NT2/D1 (cell line): ENCODE measurements at regions not wholly inside any gene's neighbourhood (a gene's known extent, or its start where the extent isn't known, plus 50 kb on each side); places are given as distances from the start of the nearest gene placed in this dataset.

ENCODE experiments used
- DNase-seq: peaks from one replicate; pipeline ENCODE4 v3.0.0-alpha.2; 2011; ENCODE audit warnings: low read depth, low spot score
- H3K27me3 ChIP-seq: 2 replicates; pipeline ENCODE4 v1.6.0; 2011; ENCODE audit warnings: mild to moderate bottlenecking; ENCODE audit not compliant: insufficient read length, insufficient read depth
- H3K36me3 ChIP-seq: 2 replicates; pipeline ENCODE4 v1.6.1; 2011; ENCODE audit warnings: mild to moderate bottlenecking, low read length, mixed read lengths; ENCODE audit not compliant: insufficient read depth, insufficient read length
- H3K4me1 ChIP-seq: 2 replicates; pipeline ENCODE4 v1.5.1; 2011; ENCODE audit not compliant: insufficient read depth, insufficient read length
- H3K4me3 ChIP-seq: 2 replicates; pipeline ENCODE4 v1.5.1; 2011; ENCODE audit warnings: low read depth; ENCODE audit not compliant: insufficient read length
- H3K9ac ChIP-seq: 2 replicates; pipeline ENCODE4 v1.6.0; 2011; ENCODE audit warnings: low read depth; ENCODE audit not compliant: insufficient read length
- H3K9me3 ChIP-seq: 2 replicates; pipeline ENCODE4 v1.5.1; 2011; ENCODE audit warnings: mild to moderate bottlenecking, low read length; ENCODE audit not compliant: insufficient read depth
- SUZ12 ChIP-seq: IDR thresholded peaks from 2 replicates; pipeline ENCODE4 v1.6.1; 2011; ENCODE audit not compliant: insufficient read length, insufficient read depth; ENCODE audit errors: extremely low read depth
- YY1 ChIP-seq: IDR thresholded peaks from 2 replicates; pipeline ENCODE4 v1.6.1; 2011; ENCODE audit not compliant: insufficient read length, insufficient read depth
- ZNF274 ChIP-seq: IDR thresholded peaks from 2 replicates; pipeline ENCODE4 v1.6.1; 2011; ENCODE audit warnings: mild to moderate bottlenecking, low read depth, low read length

DNA sequence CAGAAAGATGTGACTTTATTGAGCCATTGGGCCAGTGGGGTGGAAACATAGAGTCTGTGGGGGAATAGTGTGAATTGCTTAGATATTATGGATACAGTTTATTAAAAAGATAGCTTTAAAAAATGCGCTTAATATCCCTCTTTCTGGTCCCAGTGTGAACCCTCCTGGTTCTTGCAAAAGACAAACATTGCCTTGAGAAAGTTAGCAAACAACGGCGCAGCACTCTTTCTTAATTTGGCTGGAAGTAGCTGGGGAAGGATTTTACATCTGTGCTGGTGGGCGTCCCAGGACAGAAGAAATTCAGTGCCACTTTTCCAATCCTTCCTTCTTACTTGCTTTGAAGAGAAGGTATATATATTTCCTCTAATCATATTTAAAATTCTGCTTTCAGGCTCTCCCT lies 191.4 kb upstream of the ZFP64 start:
- Histone ChIP-seq H3K36me3 (no peaks in the 10 kb centered on the region), H3K27me3 (no peaks in the 10 kb centered on the region), H3K9ac (no peak overlapping the region), H3K4me3 (no peak overlapping the region), H3K4me1 (no peaks in the 10 kb centered on the region), H3K9me3 (peaks cover 7% of the 10 kb centered on the region; the same call in 1 of the 2 replicates)
- no peak for DNase-seq
- no peak for TF ChIP-seq SUZ12
- TF ChIP-seq YY1: no peak
- no peak for TF ChIP-seq ZNF274

- Histone ChIP-seq H3K9me3 (peaks cover 7% of the 10 kb centered on the region; the same call in 1 of the 2 replicates), H3K9ac (no peak overlapping the region), H3K27me3 (no peaks in the 10 kb centered on the region), H3K4me3 (no peak overlapping the region), H3K36me3 (no peaks in the 10 kb centered on the region), H3K4me1 (no peaks in the 10 kb centered on the region)
- no peak for DNase-seq
- no peak for TF ChIP-seq YY1
- TF ChIP-seq SUZ12: no peak
Observed at GRCh38 chr20:52379723-52380336, 188.3 kb upstream of the ZFP64 start.

GRCh38 chr20:52372169-52372568 lies 180.6 kb upstream of the ZFP64 start:
- TF ChIP-seq ZNF274 (no peak), YY1 (no peak), SUZ12 (no peak)
- no peak for DNase-seq
- Histone ChIP-seq H3K27me3 (no peaks in the 10 kb centered on the region), H3K9ac (no peak overlapping the region), H3K9me3 (no peaks in the 10 kb centered on the region), H3K36me3 (no peaks in the 10 kb centered on the region), H3K4me1 (no peaks in the 10 kb centered on the region), H3K4me3 (no peak overlapping the region)

- H3K9me3 ChIP-seq: no peaks in the 10 kb centered on the region
- H3K27me3 ChIP-seq: no peaks in the 10 kb centered on the region
- DNase-seq: no peak
- no peaks in the 10 kb centered on the region for H3K36me3 ChIP-seq
- no peak overlapping the region for H3K9ac ChIP-seq
- no peak overlapping the region for H3K4me3 ChIP-seq
- H3K4me1 ChIP-seq: no peaks in the 10 kb centered on the region
- TF ChIP-seq YY1: no peak
Observed at GRCh38 chr20:52365688-52366087, 174.1 kb upstream of the ZFP64 start.

GRCh38 chr20:52364405-52364804 lies 172.8 kb upstream of the ZFP64 start:
- no peaks in the 10 kb centered on the region for H3K36me3 ChIP-seq
- TF ChIP-seq ZNF274 (no peak), YY1 (no peak), SUZ12 (no peak)

DNA sequence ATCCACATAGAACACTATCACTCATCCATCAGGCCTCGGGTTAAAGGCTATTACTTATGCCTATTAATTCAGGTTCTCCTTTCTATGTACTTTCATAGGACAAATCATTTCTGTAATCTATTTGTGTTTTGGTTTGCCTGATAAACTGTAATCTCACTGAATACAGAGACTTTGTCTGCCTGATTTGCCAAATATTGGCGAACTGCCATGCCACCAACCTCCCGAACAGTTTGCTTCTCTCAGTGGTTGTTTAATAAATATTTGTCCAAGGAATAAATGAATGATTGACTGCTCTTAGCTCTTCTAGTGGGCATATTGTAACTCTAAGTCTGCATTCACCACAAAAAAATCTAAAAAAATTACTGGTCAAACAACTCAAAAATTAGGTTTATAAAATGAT lies 170.1 kb upstream of the ZFP64 start:
- Histone ChIP-seq H3K9me3 (no peaks in the 10 kb centered on the region), H3K4me3 (no peak overlapping the region), H3K4me1 (no peaks in the 10 kb centered on the region), H3K9ac (no peak overlapping the region), H3K36me3 (no peaks in the 10 kb centered on the region), H3K27me3 (no peaks in the 10 kb centered on the region)
- no peak for DNase-seq
- no peak for TF ChIP-seq YY1
- no peak for TF ChIP-seq SUZ12

More at GRCh38 chr20:52364405-52364804, 172.8 kb upstream of the ZFP64 start:
- no peaks in the 10 kb centered on the region for H3K9me3 ChIP-seq
- H3K9ac ChIP-seq: no peak overlapping the region
- no peak overlapping the region for H3K4me3 ChIP-seq
- no peaks in the 10 kb centered on the region for H3K4me1 ChIP-seq
- no peaks in the 10 kb centered on the region for H3K27me3 ChIP-seq
- DNase-seq: no peak

DNA sequence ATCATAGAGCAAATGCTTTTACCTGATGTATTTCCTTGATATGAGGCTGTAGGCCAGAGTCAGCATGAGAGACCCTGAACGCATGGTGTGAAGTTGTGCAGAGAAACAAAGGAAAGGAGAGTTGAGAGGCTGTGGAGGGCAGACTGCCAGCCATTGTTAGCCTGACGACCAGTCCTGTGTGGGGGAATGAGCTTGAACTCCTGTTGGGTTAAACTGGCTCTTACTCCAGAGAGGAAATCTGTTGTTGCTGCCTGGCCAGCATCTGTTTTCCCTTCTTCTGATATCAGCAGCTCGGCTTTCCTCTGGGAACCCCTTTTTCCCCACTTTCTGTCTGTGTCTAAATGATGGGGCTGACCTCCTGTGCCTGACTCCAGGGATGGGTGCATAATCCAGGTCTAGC lies 158.2 kb upstream of the ZFP64 start:
- Histone ChIP-seq H3K9ac (no peak overlapping the region), H3K4me1 (no peaks in the 10 kb centered on the region), H3K36me3 (no peaks in the 10 kb centered on the region), H3K4me3 (no peak overlapping the region), H3K27me3 (no peaks in the 10 kb centered on the region), H3K9me3 (no peaks in the 10 kb centered on the region)
- no peak for DNase-seq
- TF ChIP-seq SUZ12: no peak
- TF ChIP-seq YY1: no peak
- no peak for TF ChIP-seq ZNF274

- DNase-seq: no peak
- H3K9ac ChIP-seq: no peak overlapping the region
- no peaks in the 10 kb centered on the region for H3K9me3 ChIP-seq
- no peaks in the 10 kb centered on the region for H3K27me3 ChIP-seq
- no peak overlapping the region for H3K4me3 ChIP-seq
- no peaks in the 10 kb centered on the region for H3K36me3 ChIP-seq
- no peaks in the 10 kb centered on the region for H3K4me1 ChIP-seq
- TF ChIP-seq SUZ12 (no peak), ZNF274 (no peak), YY1 (no peak)
Observed at GRCh38 chr20:52348434-52348833, 156.9 kb upstream of the ZFP64 start.
